Activated CD4-positive, alpha-beta T cell treated with anti-CD3 and anti-CD28 coated beads, Interleukin-2, amount 10 ng/mL, durations not matched to agents 24 days and 14 days (primary cell): ENCODE measurements at regions not wholly inside any gene's neighbourhood (a gene's known extent, or its start where the extent isn't known, plus 50 kb on each side); places are given as distances from the start of the nearest gene placed in this dataset.

ENCODE experiments used
- DNase-seq: peaks from one replicate; pipeline ENCODE4 v3.0.0; 2022
- H3K27ac Mint-ChIP-seq: one replicate; pipeline ENCODE4 v1.8.0; 2022; ENCODE audit warnings: mild to moderate bottlenecking, mixed read lengths
- H3K27me3 Mint-ChIP-seq: one replicate; pipeline ENCODE4 v1.8.0; 2022; ENCODE audit warnings: mixed read lengths
- H3K36me3 Mint-ChIP-seq: one replicate; pipeline ENCODE4 v1.8.0; 2022; ENCODE audit warnings: low read depth, mild to moderate bottlenecking, mixed read lengths
- H3K4me1 Mint-ChIP-seq: one replicate; pipeline ENCODE4 v1.8.0; 2021; ENCODE audit warnings: mixed read lengths
- H3K4me3 Mint-ChIP-seq: one replicate; pipeline ENCODE4 v1.8.0; 2022; ENCODE audit warnings: mild to moderate bottlenecking, moderate library complexity, mixed read lengths
- H3K9me3 Mint-ChIP-seq: one replicate; pipeline ENCODE4 v1.8.0; 2021; ENCODE audit warnings: mixed read lengths
- intact Hi-C: fragments of 100-400 bp; cut with micrococcal nuclease; formaldehyde crosslinking; loops from one replicate; pipeline ENCODE4 v1.15.1; 2023

GRCh38 chr7:40990841-40991240 is 712.0 kb downstream of the INHBA start:
- Mint-ChIP-seq H3K9me3 (no peaks in the 10 kb centered on the region), H3K27me3 (no peaks in the 10 kb centered on the region)
- intact Hi-C loops, result no loop called here

GRCh38 chr7:40987571-40987970 is 715.3 kb downstream of the INHBA start:
- no peaks in the 10 kb centered on the region for H3K4me1 Mint-ChIP-seq
- no peaks in the 10 kb centered on the region for H3K27me3 Mint-ChIP-seq
- intact Hi-C loops, result no loop called here
- no peaks in the 10 kb centered on the region for H3K9me3 Mint-ChIP-seq
- no peaks in the 10 kb centered on the region for H3K36me3 Mint-ChIP-seq
- no peak overlapping the region for H3K27ac Mint-ChIP-seq
- DNase-seq, result no peak
- no peak overlapping the region for H3K4me3 Mint-ChIP-seq

More at GRCh38 chr7:40990841-40991240, 712.0 kb downstream of the INHBA start:
- Mint-ChIP-seq H3K27ac (no peak overlapping the region), H3K4me3 (no peak overlapping the region), H3K4me1 (no peaks in the 10 kb centered on the region), H3K36me3 (no peaks in the 10 kb centered on the region)
- DNase-seq, result no peak

GRCh38 chr7:40986351-40986873 is 716.5 kb downstream of the INHBA start:
- Mint-ChIP-seq H3K9me3 (no peaks in the 10 kb centered on the region), H3K36me3 (no peaks in the 10 kb centered on the region), H3K4me3 (no peak overlapping the region), H3K4me1 (no peaks in the 10 kb centered on the region), H3K27ac (no peak overlapping the region), H3K27me3 (no peaks in the 10 kb centered on the region)
- no peak for DNase-seq
- intact Hi-C loops, result no loop called here

GRCh38 chr7:40983111-40983510 is 719.8 kb downstream of the INHBA start:
- Mint-ChIP-seq H3K4me1 (no peaks in the 10 kb centered on the region), H3K9me3 (no peaks in the 10 kb centered on the region), H3K36me3 (no peaks in the 10 kb centered on the region), H3K4me3 (no peak overlapping the region), H3K27me3 (no peaks in the 10 kb centered on the region), H3K27ac (no peak overlapping the region)
- intact Hi-C loops, result no loop called here
- DNase-seq, result no peak

GRCh38 chr7:40979296-40979695 is 723.6 kb downstream of the INHBA start:
- Mint-ChIP-seq H3K4me1 (no peaks in the 10 kb centered on the region), H3K36me3 (no peaks in the 10 kb centered on the region), H3K9me3 (no peaks in the 10 kb centered on the region), H3K27me3 (no peaks in the 10 kb centered on the region), H3K27ac (no peak overlapping the region), H3K4me3 (no peak overlapping the region)
- intact Hi-C loops, result no loop called here
- DNase-seq, result no peak

- intact Hi-C loops, result no loop called here
- Mint-ChIP-seq H3K27ac (no peak overlapping the region), H3K4me3 (no peak overlapping the region), H3K4me1 (no peaks in the 10 kb centered on the region), H3K36me3 (no peaks in the 10 kb centered on the region), H3K9me3 (no peaks in the 10 kb centered on the region), H3K27me3 (no peaks in the 10 kb centered on the region)
- DNase-seq, result no peak
Measured at GRCh38 chr7:40978047-40978446, 724.8 kb downstream of the INHBA start.

- no peaks in the 10 kb centered on the region for H3K9me3 Mint-ChIP-seq
- H3K4me1 Mint-ChIP-seq, result no peaks in the 10 kb centered on the region
- no peaks in the 10 kb centered on the region for H3K27me3 Mint-ChIP-seq
- H3K27ac Mint-ChIP-seq, result no peak overlapping the region
- no peak overlapping the region for H3K4me3 Mint-ChIP-seq
- no peak for DNase-seq
- no peaks in the 10 kb centered on the region for H3K36me3 Mint-ChIP-seq
- intact Hi-C loops, result no loop called here
Measured at GRCh38 chr7:40977533-40977932, 725.4 kb downstream of the INHBA start.

- no peaks in the 10 kb centered on the region for H3K9me3 Mint-ChIP-seq
- no peak overlapping the region for H3K4me3 Mint-ChIP-seq
- intact Hi-C loops, result no loop called here
- H3K4me1 Mint-ChIP-seq, result no peaks in the 10 kb centered on the region
- DNase-seq, result no peak
- no peaks in the 10 kb centered on the region for H3K27me3 Mint-ChIP-seq
- H3K27ac Mint-ChIP-seq, result no peak overlapping the region
- H3K36me3 Mint-ChIP-seq, result no peaks in the 10 kb centered on the region
Measured at GRCh38 chr7:40972426-40972825, 730.5 kb downstream of the INHBA start.

- no peak overlapping the region for H3K27ac Mint-ChIP-seq
- no peaks in the 10 kb centered on the region for H3K27me3 Mint-ChIP-seq
- H3K4me3 Mint-ChIP-seq, result no peak overlapping the region
- intact Hi-C loops, result no loop called here
- no peaks in the 10 kb centered on the region for H3K9me3 Mint-ChIP-seq
- H3K36me3 Mint-ChIP-seq, result no peaks in the 10 kb centered on the region
- no peak for DNase-seq
- H3K4me1 Mint-ChIP-seq, result no peaks in the 10 kb centered on the region
Measured at GRCh38 chr7:40969641-40970040, 733.2 kb downstream of the INHBA start.

- Mint-ChIP-seq H3K36me3 (no peaks in the 10 kb centered on the region), H3K27ac (no peak overlapping the region)
Measured at GRCh38 chr7:40966693-40967092, 736.2 kb downstream of the INHBA start.

GRCh38 chr7:40965774-40966173 is 737.1 kb downstream of the INHBA start:
- Mint-ChIP-seq H3K9me3 (no peaks in the 10 kb centered on the region), H3K4me3 (no peak overlapping the region), H3K36me3 (no peaks in the 10 kb centered on the region), H3K27ac (no peak overlapping the region), H3K27me3 (no peaks in the 10 kb centered on the region), H3K4me1 (no peaks in the 10 kb centered on the region)
- no peak for DNase-seq
- intact Hi-C loops, result no loop called here

More at GRCh38 chr7:40966693-40967092, 736.2 kb downstream of the INHBA start:
- Mint-ChIP-seq H3K9me3 (no peaks in the 10 kb centered on the region), H3K4me3 (no peak overlapping the region), H3K4me1 (no peaks in the 10 kb centered on the region), H3K27me3 (no peaks in the 10 kb centered on the region)
- intact Hi-C loops, result no loop called here
- no peak for DNase-seq

- H3K36me3 Mint-ChIP-seq, result no peaks in the 10 kb centered on the region
- no peak overlapping the region for H3K4me3 Mint-ChIP-seq
- H3K9me3 Mint-ChIP-seq, result no peaks in the 10 kb centered on the region
- H3K4me1 Mint-ChIP-seq, result no peaks in the 10 kb centered on the region
- intact Hi-C loops, result no loop called here
- DNase-seq, result no peak
- H3K27ac Mint-ChIP-seq, result no peak overlapping the region
- H3K27me3 Mint-ChIP-seq, result no peaks in the 10 kb centered on the region
Measured at GRCh38 chr7:40965016-40965415, 737.9 kb downstream of the INHBA start.

GRCh38 chr7:40964610-40965009 is 738.3 kb downstream of the INHBA start:
- no peaks in the 10 kb centered on the region for H3K4me1 Mint-ChIP-seq
- H3K9me3 Mint-ChIP-seq, result no peaks in the 10 kb centered on the region
- intact Hi-C loops, result no loop called here
- no peak overlapping the region for H3K4me3 Mint-ChIP-seq
- no peaks in the 10 kb centered on the region for H3K36me3 Mint-ChIP-seq
- H3K27ac Mint-ChIP-seq, result no peak overlapping the region
- DNase-seq, result no peak
- H3K27me3 Mint-ChIP-seq, result no peaks in the 10 kb centered on the region

GRCh38 chr7:40959955-40960354 is 742.9 kb downstream of the INHBA start:
- no peak overlapping the region for H3K27ac Mint-ChIP-seq
- no peak for DNase-seq
- no peaks in the 10 kb centered on the region for H3K27me3 Mint-ChIP-seq
- no peaks in the 10 kb centered on the region for H3K36me3 Mint-ChIP-seq
- H3K4me1 Mint-ChIP-seq, result no peaks in the 10 kb centered on the region
- peaks cover 7% of the 10 kb centered on the region for H3K9me3 Mint-ChIP-seq
- H3K4me3 Mint-ChIP-seq, result no peak overlapping the region
- intact Hi-C loops, result no loop called here

- Mint-ChIP-seq H3K36me3 (no peaks in the 10 kb centered on the region), H3K4me1 (no peaks in the 10 kb centered on the region), H3K27ac (no peak overlapping the region), H3K27me3 (no peaks in the 10 kb centered on the region), H3K4me3 (no peak overlapping the region), H3K9me3 (peaks cover 12% of the 10 kb centered on the region)
- no peak for DNase-seq
- intact Hi-C loops, result no loop called here
Measured at GRCh38 chr7:40948239-40948638, 754.7 kb downstream of the INHBA start.
